ENCODE measurements at regions not wholly inside any gene's neighbourhood (a gene's known extent, or its start where the extent isn't known, plus 50 kb on each side); places are given as distances from the start of the nearest gene placed in this dataset.

DNA sequence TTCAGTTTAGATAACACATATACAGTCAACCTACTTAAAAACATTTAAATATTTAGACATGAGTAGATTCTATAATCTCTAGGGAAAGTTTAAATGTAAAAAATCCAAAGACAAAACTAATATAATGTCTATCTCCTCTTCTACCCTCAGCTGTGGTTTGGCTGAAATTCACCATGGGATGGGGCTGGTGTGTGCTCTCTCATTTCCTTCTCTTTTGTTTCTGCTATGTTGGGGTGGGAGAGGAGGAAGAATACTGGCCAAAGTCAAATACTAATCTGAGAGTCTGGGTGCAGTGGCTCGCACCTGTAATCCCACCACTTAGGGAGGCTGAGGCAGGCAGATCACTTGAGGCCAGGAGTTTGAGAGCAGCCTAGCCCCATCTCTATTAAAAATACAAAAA is 1673.9 kb upstream of the SEL1L start:
- Histone ChIP-seq H3K27me3 (no peaks in the 10 kb centered on the region), H3K27ac (no peak overlapping the region), H3K4me1 (no peaks in the 10 kb centered on the region), H3K9me3 (no peaks in the 10 kb centered on the region), H3K36me3 (no peaks in the 10 kb centered on the region), H3K4me3 (no peak overlapping the region)
- TF ChIP-seq, protein P1, sequence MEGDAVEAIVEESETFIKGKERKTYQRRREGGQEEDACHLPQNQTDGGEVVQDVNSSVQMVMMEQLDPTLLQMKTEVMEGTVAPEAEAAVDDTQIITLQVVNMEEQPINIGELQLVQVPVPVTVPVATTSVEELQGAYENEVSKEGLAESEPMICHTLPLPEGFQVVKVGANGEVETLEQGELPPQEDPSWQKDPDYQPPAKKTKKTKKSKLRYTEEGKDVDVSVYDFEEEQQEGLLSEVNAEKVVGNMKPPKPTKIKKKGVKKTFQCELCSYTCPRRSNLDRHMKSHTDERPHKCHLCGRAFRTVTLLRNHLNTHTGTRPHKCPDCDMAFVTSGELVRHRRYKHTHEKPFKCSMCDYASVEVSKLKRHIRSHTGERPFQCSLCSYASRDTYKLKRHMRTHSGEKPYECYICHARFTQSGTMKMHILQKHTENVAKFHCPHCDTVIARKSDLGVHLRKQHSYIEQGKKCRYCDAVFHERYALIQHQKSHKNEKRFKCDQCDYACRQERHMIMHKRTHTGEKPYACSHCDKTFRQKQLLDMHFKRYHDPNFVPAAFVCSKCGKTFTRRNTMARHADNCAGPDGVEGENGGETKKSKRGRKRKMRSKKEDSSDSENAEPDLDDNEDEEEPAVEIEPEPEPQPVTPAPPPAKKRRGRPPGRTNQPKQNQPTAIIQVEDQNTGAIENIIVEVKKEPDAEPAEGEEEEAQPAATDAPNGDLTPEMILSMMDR (IDR thresholded peaks at IDR 0.05): no peak
- no peak for DNase-seq
- intact Hi-C loops (cut with DNase I): no loop called here
- no peak for ATAC-seq

DNA sequence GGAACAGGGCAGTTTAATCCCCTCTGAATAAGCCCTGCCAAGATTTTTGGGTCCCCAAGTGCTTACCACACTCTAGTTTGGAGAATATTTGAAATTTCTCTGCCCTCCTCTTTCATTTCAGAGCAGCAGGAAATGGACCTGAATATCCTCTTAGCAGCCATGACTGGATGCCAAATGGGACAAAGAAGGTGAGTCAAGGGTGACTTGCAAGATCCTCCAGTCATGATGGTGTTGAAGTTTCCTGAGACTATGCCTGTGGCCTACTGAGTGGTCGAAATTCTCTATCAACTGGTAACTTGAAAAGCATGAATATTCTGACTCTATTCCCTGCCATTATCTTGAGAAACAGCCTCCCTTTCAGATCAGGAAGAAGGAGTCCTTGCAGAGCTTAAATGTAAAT is 1674.7 kb upstream of the SEL1L start:
- Histone ChIP-seq H3K27me3 (no peaks in the 10 kb centered on the region), H3K36me3 (no peaks in the 10 kb centered on the region), H3K9me3 (no peaks in the 10 kb centered on the region), H3K4me3 (no peak overlapping the region), H3K4me1 (no peaks in the 10 kb centered on the region), H3K27ac (no peak overlapping the region)
- intact Hi-C loops (cut with DNase I): no loop called here
- DNase-seq: no peak
- TF ChIP-seq, protein P1 (IDR thresholded peaks at IDR 0.05): no peak
- no peak for ATAC-seq

DNA sequence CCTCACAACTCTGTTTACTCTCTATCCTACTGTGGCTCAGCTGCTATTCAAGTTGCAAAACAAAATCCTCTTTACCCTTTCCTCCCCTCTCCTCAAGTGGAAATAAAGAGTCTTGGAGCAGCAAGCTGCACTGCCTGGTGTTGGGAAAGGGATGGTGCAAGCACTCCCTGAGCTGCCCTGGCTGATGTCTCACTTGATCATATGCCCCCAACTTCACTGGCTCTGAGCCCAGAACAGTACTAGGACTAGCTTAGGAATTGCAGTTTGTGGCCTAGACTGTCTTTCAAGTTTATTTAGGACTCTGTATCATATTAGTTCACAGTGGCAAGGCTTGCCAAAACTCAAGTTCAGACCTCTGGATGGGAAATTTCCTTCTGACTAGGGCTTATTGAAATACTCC is 1683.8 kb upstream of the SEL1L start:
- no peaks in the 10 kb centered on the region for H3K4me1 ChIP-seq
- ATAC-seq: peak; percentile 67
- TF ChIP-seq, protein P1 (IDR thresholded peaks at IDR 0.05): no peak
- H3K27ac ChIP-seq: no peak overlapping the region
- H3K4me3 ChIP-seq: no peak overlapping the region
- no peaks in the 10 kb centered on the region for H3K36me3 ChIP-seq
- intact Hi-C loops (cut with DNase I): no loop called here
- H3K27me3 ChIP-seq: no peaks in the 10 kb centered on the region
- no peak for DNase-seq
- H3K9me3 ChIP-seq: no peaks in the 10 kb centered on the region

DNA sequence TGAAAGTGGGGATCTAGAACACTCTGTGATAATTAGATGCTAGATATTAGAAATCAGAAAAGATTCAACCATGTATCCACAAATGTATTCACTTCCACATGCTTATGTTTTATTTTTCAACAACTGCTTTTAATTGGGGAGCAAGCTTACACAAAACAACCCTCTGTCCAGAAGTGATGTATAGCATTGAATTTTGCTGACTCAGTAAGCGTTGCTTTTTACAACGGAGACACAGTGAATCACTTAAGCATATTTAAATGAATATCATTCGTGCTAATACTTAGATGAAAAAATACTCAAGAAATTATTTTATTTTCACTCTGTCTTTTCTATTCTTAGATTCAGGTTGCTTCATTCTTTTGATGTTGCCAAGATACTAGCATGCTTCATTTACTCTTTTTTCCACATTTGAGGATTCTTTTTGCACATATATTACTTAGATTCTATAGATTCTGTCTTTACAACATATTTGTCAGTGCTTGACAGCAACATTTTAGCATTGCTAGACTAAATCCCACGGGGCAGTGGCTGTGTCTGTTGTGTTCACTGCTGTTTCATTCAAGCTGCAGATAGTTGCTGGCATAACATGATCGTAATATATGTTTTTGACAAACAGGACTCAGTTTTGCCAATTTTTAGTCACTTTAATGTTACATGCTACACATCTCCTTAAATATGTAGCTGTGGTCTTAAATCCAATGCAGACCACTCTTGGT is 1714.4 kb upstream of the SEL1L start:
- TF ChIP-seq, protein P1 (IDR thresholded peaks at IDR 0.05): no peak
- ATAC-seq: no peak
- no peak overlapping the region for H3K27ac ChIP-seq
- intact Hi-C loops (cut with DNase I): no loop called here
- H3K4me1 ChIP-seq: no peaks in the 10 kb centered on the region
- H3K36me3 ChIP-seq: no peaks in the 10 kb centered on the region
- H3K27me3 ChIP-seq: no peaks in the 10 kb centered on the region
- no peaks in the 10 kb centered on the region for H3K9me3 ChIP-seq
- DNase-seq: no peak
- H3K4me3 ChIP-seq: no peak overlapping the region

DNA sequence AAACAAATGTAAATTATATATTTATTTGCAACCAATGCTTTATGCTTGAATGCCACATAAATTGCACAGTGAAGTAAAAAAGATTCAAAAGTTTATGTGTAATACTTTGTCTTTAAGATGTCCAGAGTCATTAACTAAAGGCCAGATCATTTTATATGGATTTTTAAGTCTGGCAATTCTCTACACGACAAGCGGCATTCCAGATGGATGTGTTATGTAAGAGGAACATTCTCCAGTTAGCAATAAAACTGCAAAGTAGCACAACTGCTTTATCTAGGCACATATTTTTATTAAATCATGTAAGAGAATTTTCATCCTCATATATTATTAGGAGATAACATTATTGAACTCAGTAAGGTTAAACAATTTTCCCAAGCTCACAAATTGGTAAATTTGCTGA is 1717.7 kb upstream of the SEL1L start:
- no peak for DNase-seq
- TF ChIP-seq, protein P1 (IDR thresholded peaks at IDR 0.05): no peak
- ATAC-seq: no peak

DNA sequence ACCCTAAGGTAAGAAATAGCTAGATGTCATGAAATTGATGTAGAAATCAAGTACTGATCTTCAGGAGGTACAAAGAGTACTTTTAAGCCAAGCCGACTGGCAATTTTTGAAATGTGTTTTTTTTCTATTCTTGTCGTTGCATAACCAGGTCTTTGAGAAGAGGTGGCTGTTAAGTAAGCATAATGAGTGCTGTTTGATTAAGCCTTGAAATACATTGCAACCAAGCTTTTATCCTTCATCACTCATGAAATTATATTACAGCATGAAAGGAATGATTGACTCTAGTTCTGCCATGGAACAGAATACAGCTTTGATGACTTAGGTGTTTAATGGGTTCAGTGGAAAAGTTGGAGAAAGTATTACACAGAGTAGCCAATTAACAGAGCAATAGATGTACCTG is 1720.2 kb upstream of the SEL1L start:
- no peaks in the 10 kb centered on the region for H3K4me1 ChIP-seq
- no peak overlapping the region for H3K4me3 ChIP-seq
- no peaks in the 10 kb centered on the region for H3K36me3 ChIP-seq
- no peak for DNase-seq
- TF ChIP-seq, protein P1 (IDR thresholded peaks at IDR 0.05): no peak
- intact Hi-C loops (cut with DNase I): no loop called here
- H3K27me3 ChIP-seq: no peaks in the 10 kb centered on the region
- no peak overlapping the region for H3K27ac ChIP-seq
- H3K9me3 ChIP-seq: no peaks in the 10 kb centered on the region
- ATAC-seq: peak; percentile 69

More for the DNA sequence above, 1717.7 kb upstream of the SEL1L start:
- no peak overlapping the region for H3K4me3 ChIP-seq
- H3K9me3 ChIP-seq: no peaks in the 10 kb centered on the region
- no peak overlapping the region for H3K27ac ChIP-seq
- H3K27me3 ChIP-seq: no peaks in the 10 kb centered on the region
- H3K36me3 ChIP-seq: no peaks in the 10 kb centered on the region
- no peaks in the 10 kb centered on the region for H3K4me1 ChIP-seq
- intact Hi-C loops (cut with DNase I): no loop called here
